ENCODE measurements at regions not wholly inside any gene's neighbourhood (a gene's known extent, or its start where the extent isn't known, plus 50 kb on each side); places are given as distances from the start of the nearest gene placed in this dataset.

- no peak for TF ChIP-seq CTCF (IDR thresholded peaks at IDR 0.05; ENCODE audit: low read depth, low read length)
- H3K4me3 ChIP-seq (ENCODE audit: low read depth, low read length): no peak overlapping the region
Measured at GRCh38 chr2:51490576-51491234, 458.8 kb upstream of the NRXN1 start.

DNA sequence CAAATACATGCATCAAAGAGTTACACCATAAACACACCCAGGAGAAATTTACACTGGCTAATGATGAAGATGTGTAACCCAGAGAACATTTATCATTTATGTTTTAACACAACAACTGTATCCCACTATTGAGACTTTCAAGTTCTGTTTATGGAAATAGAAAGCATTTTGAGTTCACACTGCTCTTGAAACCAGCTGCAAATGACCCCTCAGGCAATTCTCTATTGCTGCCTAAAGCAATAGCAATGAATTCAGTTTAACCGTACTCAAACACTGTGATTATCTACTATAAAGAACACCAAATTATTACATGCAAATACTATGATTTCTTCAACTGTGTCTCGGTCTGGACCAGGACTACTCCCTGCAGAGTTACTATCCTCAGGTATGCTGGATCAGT, 452.7 kb upstream of the NRXN1 start:
- H3K4me3 ChIP-seq (ENCODE audit: low read depth, low read length): no peak overlapping the region
- no peak for TF ChIP-seq CTCF (IDR thresholded peaks at IDR 0.05; ENCODE audit: low read depth, low read length)

DNA sequence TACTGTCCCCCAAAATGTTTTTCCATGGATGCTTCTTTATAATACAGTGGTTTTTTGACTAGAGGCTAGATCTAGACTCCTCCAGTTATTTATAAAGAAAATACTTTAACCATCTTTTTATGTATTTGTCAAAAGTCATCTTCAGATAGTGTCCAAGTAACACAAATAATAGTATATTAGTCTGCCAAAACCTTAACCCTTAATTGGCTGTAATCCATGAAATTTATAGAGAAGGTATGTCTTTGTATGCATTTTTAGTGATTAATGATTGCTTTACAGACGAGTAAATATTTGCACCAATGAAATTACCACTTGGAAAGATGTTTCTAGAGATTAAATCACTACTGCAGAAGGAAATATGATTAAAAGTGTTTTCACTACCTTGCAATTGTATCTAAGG, 451.8 kb upstream of the NRXN1 start:
- H3K4me3 ChIP-seq (ENCODE audit: low read depth, low read length): no peak overlapping the region
- no peak for TF ChIP-seq CTCF (IDR thresholded peaks at IDR 0.05; ENCODE audit: low read depth, low read length)

- TF ChIP-seq CTCF (IDR thresholded peaks at IDR 0.05; ENCODE audit: low read depth, low read length): no peak
Measured at GRCh38 chr2:51472783-51473182, 440.9 kb upstream of the NRXN1 start.

GRCh38 chr2:51472300-51472699, 440.4 kb upstream of the NRXN1 start:
- no peak for TF ChIP-seq CTCF (IDR thresholded peaks at IDR 0.05; ENCODE audit: low read depth, low read length)
- no peak overlapping the region for H3K4me3 ChIP-seq (ENCODE audit: low read depth, low read length)

More at GRCh38 chr2:51472783-51473182, 440.9 kb upstream of the NRXN1 start:
- no peak overlapping the region for H3K4me3 ChIP-seq (ENCODE audit: low read depth, low read length)

DNA sequence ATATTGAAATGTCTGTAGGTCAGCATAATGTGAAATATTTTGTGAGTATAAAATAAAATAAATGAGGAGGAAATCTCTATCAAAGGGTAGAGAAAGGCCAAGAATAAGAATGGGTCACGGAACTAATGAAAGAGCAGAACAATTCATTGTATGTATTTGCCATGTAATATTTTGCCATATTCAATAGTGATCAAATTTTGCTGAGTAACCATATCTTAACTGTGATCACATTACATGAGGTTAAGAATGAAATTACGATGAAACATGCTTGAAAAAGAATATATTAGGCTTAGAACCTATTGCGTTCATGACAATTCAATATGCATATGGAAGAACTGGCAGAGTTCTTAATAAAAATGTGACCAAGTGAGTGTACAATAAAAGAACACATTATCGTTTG, 437.2 kb upstream of the NRXN1 start:
- no peak overlapping the region for H3K4me3 ChIP-seq (ENCODE audit: low read depth, low read length)
- no peak for TF ChIP-seq CTCF (IDR thresholded peaks at IDR 0.05; ENCODE audit: low read depth, low read length)

GRCh38 chr2:51465326-51465725, 433.4 kb upstream of the NRXN1 start:
- no peak overlapping the region for H3K4me3 ChIP-seq (ENCODE audit: low read depth, low read length)
- TF ChIP-seq CTCF (IDR thresholded peaks at IDR 0.05; ENCODE audit: low read depth, low read length): no peak
